Activated CD4-positive, alpha-beta T cell treated with anti-CD3 and anti-CD28 coated beads, Interleukin-2, amount 10 ng/mL, durations not matched to agents 24 days and 14 days (primary cell): ENCODE measurements at regions not wholly inside any gene's neighbourhood (a gene's known extent, or its start where the extent isn't known, plus 50 kb on each side); places are given as distances from the start of the nearest gene placed in this dataset.
"Not testable (repeated sequence)": the region's sequence is repeated elsewhere in the genome, so short reads cannot be mapped to it uniquely, and the experiment has no call there.

Experiments
- DNase-seq: peaks from one replicate; pipeline ENCODE4 v3.0.0; 2022
- H3K27ac Mint-ChIP-seq: one replicate; pipeline ENCODE4 v1.8.0; 2022; ENCODE audit warnings: mild to moderate bottlenecking, mixed read lengths
- H3K27me3 Mint-ChIP-seq: one replicate; pipeline ENCODE4 v1.8.0; 2022; ENCODE audit warnings: mixed read lengths
- H3K36me3 Mint-ChIP-seq: one replicate; pipeline ENCODE4 v1.8.0; 2022; ENCODE audit warnings: low read depth, mild to moderate bottlenecking, mixed read lengths
- H3K4me1 Mint-ChIP-seq: one replicate; pipeline ENCODE4 v1.8.0; 2021; ENCODE audit warnings: mixed read lengths
- H3K4me3 Mint-ChIP-seq: one replicate; pipeline ENCODE4 v1.8.0; 2022; ENCODE audit warnings: mild to moderate bottlenecking, moderate library complexity, mixed read lengths
- H3K9me3 Mint-ChIP-seq: one replicate; pipeline ENCODE4 v1.8.0; 2021; ENCODE audit warnings: mixed read lengths
- intact Hi-C: fragments of 100-400 bp; cut with micrococcal nuclease; formaldehyde crosslinking; loops from one replicate; pipeline ENCODE4 v1.15.1; 2023

DNA sequence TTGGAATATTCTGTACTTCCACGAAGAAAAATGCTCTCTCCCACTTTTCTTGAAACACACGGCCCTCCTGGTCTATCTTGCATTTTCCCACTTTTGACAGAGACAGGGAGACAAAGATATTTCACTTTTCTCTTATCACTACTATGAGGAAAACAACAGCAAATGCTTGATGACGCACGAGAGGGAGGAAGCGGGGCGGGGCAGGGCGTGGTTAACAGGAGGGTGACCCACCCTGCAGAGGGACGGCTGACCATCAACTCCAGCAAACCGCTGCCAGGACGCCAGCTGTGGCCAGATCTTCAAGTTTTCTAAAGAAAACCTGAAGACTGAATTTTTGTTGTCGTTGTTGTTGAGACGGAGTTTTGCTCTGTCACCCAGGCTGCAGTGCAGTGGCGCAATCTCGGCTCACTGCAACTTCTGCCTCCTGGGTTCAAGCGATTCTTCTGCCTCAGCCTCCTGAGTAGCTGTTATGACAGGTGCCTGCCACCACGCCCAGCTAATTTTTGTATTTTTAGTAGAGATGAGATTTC lies 63.8 kb downstream of the NSUN5 start:
- H3K4me3 Mint-ChIP-seq, H3K4me1 Mint-ChIP-seq, intact Hi-C loops, H3K9me3 Mint-ChIP-seq, DNase-seq, H3K27me3 Mint-ChIP-seq, H3K36me3 Mint-ChIP-seq, H3K27ac Mint-ChIP-seq: not testable (repeated sequence)

DNA sequence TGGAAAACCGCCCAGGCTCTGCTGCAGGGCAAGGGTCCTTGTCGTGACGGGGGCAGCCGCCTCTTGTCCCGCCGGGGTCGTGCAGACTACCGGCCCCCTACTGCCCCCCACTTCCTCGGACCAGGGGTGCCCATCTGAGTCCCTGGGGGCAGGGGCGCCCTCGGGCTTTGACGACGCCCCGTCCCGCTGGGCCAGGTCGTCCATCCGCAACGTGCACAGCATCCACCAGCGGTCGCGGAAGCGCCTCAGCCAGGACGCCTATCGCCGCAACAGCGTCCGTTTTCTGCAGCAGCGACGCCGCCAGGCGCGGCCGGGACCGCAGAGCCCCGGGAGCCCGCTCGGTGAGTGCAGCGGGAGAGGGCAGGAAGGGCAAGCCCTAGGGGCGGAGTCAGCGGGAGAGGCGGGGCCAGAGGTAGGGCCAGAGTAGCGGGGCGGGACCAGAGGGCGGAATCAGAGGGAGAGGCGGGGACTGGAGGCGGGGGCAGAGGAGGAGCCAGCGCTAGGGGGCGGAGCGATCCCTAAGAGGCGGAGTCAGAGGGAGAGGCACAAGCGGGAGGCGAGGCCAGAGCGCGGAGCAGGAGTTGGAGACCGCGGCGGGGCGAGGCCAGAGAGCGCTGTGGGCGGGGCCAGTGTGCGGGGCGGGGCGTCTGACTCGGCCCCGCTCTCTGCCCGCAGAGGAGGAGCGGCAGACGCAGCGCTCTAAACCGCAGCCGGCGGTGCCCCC lies 73.5 kb downstream of the NSUN5 start:
- H3K27ac Mint-ChIP-seq, H3K9me3 Mint-ChIP-seq, H3K27me3 Mint-ChIP-seq, H3K4me1 Mint-ChIP-seq, H3K4me3 Mint-ChIP-seq, H3K36me3 Mint-ChIP-seq, intact Hi-C loops: not testable (repeated sequence)
- peak; percentile 98 for DNase-seq

DNA sequence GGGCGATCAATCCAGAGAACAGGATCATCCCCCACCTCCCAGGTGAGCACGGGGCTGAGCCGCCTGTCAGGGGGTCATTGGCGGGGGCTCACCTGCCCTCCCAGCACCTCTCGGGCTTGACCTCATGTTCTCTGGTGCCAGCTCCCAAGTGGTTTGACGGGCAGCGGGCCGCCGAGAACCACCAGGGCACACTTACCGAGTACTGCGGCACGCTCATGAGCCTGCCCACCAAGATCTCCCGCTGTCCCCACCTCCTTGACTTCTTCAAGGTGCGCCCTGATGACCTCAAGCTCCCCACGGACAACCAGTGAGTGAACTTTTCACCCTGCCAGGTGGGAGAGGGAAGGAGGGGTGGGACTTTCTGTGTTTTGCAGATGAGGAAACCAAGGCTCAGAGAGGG lies 82.9 kb downstream of the NSUN5 start:
- H3K36me3 Mint-ChIP-seq, H3K4me3 Mint-ChIP-seq, H3K27ac Mint-ChIP-seq, intact Hi-C loops, H3K27me3 Mint-ChIP-seq, H3K9me3 Mint-ChIP-seq, H3K4me1 Mint-ChIP-seq: not testable (repeated sequence)
- peak; percentile 35 for DNase-seq

DNA sequence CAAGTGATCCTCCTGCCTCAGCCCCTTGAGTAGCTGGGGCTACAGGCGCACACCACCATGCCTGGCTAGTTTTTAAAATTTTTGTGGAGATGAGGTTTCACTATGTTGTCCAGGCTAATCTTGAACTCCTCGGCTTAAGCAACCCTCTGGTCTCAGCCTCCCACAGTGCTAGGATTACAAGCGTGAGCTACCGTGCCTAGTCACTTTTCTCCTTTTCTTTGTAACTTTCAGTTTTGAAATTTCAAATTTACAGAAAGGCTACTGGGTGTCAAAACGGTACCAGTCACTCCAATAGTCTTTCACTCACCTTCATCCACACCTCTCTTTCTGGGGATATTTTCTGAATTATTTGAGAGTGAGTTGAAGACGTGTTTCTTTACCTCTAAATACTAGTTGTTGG lies 86.9 kb downstream of the NSUN5 start:
- DNase-seq, H3K4me1 Mint-ChIP-seq, H3K27me3 Mint-ChIP-seq, H3K27ac Mint-ChIP-seq, H3K36me3 Mint-ChIP-seq, H3K4me3 Mint-ChIP-seq, H3K9me3 Mint-ChIP-seq, intact Hi-C loops: not testable (repeated sequence)

DNA sequence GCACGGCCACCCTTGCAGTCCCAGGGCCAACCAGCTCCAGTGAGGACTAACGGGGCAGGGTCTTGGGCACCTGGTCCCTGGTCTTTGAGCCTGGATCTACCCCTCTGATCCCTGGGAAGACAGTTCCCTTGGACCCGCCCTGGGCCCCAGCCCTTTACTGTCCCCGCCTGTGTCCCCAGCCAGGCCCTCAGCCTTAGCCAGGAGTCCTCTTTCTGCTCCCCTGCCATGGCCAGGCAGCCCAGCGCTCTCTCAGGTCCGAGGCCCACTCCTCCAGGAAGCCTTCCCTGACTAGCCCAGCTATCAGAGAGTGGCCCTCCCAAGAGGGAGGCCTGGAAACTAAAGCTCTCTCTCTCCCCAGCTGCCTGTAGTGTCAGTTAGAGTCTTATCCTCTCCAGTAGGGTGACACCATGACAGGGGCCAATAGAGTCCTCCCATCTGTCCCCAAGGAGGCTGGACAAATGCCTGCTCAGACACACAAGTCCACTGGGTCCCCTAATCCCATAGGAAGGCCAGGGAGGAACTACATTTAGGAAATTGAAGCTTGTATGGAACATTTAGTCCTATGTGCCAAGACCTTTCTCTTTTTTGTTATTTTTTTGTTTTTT lies 87.8 kb downstream of the NSUN5 start:
- intact Hi-C loops, H3K9me3 Mint-ChIP-seq, DNase-seq, H3K36me3 Mint-ChIP-seq, H3K4me1 Mint-ChIP-seq, H3K27me3 Mint-ChIP-seq, H3K4me3 Mint-ChIP-seq, H3K27ac Mint-ChIP-seq: not testable (repeated sequence)

DNA sequence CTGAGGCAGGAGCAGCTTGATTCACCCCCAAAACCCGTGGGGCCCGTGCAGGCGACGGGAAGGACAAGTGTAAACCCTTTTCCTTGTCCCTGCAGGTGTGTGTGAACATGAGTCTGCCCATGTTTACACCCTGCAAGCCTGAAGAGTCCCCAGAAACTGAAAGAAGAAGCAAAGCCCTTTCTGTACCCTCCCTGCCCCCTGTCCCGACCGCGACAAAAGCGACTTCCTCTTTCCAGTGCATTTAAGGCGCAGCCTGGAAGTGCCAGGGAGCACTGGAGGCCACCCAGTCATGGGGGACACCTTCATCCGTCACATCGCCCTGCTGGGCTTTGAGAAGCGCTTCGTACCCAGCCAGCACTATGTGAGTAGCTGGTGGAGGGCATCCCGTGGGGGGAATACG lies 88.3 kb downstream of the NSUN5 start:
- intact Hi-C loops, H3K27ac Mint-ChIP-seq, H3K9me3 Mint-ChIP-seq, H3K4me1 Mint-ChIP-seq, DNase-seq, H3K36me3 Mint-ChIP-seq, H3K4me3 Mint-ChIP-seq, H3K27me3 Mint-ChIP-seq: not testable (repeated sequence)

DNA sequence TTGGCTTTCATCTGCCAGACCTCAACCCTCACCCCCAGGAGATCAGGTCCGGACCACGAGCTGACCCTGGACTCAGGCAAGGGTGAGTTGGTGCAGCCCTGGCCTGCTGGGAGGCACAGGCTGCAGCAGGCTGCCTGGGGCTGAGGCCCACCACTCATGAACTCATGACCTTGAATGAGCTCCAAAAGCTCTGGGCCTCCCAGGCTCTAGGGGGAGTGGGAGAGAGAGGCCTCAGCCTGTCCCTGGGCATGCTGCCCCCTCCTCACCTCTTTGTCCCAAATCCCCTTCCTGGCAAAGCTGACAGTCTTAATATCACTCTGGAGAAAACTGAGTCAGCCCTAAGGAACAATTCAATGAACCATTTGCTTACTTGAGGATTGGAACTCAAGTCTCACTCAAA lies 89.8 kb downstream of the NSUN5 start:
- intact Hi-C loops, result not testable (repeated sequence)

DNA sequence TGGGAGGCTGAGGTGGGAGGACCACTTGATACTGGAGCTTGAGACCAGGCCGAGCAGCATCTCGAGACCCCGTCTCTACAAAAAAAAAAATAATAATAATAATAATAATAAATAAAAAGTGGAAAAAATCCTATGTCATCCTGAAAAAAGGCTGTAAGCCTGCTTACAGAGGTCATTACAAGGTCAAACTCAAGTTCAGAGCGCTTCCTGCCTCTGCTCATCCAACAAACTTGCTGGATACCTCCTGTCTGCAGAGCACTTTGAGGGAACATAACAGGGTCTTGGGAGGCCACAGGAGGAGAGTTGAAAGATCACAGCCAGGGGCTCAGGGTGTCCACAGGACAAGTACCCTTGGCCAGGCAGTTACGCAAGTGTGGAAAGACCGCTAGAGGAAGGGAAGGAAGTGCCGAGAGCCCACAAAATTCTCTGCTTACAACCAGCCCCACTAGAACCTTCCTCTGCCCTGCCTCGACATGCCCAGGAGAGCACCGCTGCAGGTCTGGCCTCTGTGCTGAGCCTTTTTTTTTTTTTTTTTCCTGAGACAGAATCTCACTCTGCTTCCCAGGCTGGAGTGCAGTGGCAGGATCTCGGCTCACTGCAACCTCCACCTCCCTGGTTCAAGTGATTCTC lies 92.5 kb downstream of the NSUN5 start:
- DNase-seq, H3K4me3 Mint-ChIP-seq, H3K9me3 Mint-ChIP-seq, H3K4me1 Mint-ChIP-seq, H3K27ac Mint-ChIP-seq, intact Hi-C loops, H3K27me3 Mint-ChIP-seq, H3K36me3 Mint-ChIP-seq: not testable (repeated sequence)

More for the DNA sequence above, 89.8 kb downstream of the NSUN5 start:
- H3K27me3 Mint-ChIP-seq, H3K36me3 Mint-ChIP-seq, H3K27ac Mint-ChIP-seq, H3K9me3 Mint-ChIP-seq, DNase-seq, H3K4me3 Mint-ChIP-seq, H3K4me1 Mint-ChIP-seq: not testable (repeated sequence)

DNA sequence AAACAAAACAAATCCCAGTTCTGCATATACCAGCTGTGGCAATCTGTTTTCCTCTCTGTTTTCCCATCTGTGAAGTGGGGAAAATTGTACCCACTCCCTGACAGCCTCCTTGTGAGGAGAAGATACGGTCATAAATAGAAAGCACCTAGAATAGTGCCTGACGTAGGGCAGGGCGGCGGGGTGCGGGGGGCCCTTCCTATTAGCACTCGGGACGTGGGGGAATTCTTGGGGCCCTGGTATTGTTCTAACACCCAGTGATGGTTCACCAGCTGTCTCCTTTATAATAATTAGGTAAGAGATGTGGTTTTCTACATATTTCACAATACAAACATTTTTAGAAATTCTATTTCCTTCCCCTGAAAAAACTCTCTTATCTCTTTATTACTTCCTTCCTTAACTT lies 93.4 kb downstream of the NSUN5 start:
- intact Hi-C loops, H3K4me1 Mint-ChIP-seq, H3K9me3 Mint-ChIP-seq, H3K27ac Mint-ChIP-seq, H3K27me3 Mint-ChIP-seq, H3K4me3 Mint-ChIP-seq, H3K36me3 Mint-ChIP-seq, DNase-seq: not testable (repeated sequence)

DNA sequence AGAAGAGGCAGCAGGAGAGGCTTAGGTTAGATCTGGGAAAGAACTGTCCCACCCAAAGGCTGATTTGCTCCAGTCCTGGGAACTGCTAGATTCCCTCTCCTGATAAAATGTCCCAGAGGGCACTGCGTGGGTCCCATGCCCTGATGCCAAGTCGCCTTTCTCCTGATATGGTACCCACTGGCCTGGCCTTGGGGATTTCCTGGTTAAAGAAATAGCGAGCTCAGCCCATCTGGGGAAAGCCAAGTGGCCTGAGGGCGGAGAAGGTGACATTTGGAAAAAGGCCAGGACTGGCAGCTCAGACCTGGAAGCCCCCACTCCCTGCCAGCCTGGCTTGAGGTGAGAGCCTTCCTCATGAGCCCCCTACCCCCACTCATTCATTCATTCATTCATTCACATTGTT lies 94.2 kb downstream of the NSUN5 start:
- H3K27ac Mint-ChIP-seq, H3K36me3 Mint-ChIP-seq, H3K27me3 Mint-ChIP-seq, intact Hi-C loops, H3K4me3 Mint-ChIP-seq, H3K9me3 Mint-ChIP-seq, H3K4me1 Mint-ChIP-seq: not testable (repeated sequence)
- DNase-seq, result peak; percentile 54

DNA sequence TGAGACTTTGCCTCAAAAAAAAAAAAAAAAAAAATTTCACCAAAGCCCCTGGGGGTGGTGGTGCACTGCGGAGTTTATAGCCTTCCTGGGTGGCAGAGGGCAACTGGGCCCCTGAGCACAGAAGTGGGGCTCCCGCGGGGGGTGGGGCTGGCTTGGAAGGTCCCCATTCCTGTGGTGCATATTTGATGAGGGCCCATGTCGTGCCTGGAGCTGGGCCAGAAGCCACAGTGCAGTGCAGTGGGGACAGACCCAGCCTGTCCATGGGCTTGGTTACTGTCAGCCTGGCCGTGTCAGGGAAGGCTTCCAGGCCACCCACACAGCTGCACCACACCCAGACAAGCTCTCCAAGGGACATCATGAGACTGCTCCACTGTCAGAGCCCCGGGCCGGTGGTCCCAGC lies 95.5 kb downstream of the NSUN5 start:
- H3K36me3 Mint-ChIP-seq, H3K4me1 Mint-ChIP-seq, intact Hi-C loops, H3K9me3 Mint-ChIP-seq, H3K27me3 Mint-ChIP-seq, H3K27ac Mint-ChIP-seq, H3K4me3 Mint-ChIP-seq: not testable (repeated sequence)
- DNase-seq, result peak; percentile 29

DNA sequence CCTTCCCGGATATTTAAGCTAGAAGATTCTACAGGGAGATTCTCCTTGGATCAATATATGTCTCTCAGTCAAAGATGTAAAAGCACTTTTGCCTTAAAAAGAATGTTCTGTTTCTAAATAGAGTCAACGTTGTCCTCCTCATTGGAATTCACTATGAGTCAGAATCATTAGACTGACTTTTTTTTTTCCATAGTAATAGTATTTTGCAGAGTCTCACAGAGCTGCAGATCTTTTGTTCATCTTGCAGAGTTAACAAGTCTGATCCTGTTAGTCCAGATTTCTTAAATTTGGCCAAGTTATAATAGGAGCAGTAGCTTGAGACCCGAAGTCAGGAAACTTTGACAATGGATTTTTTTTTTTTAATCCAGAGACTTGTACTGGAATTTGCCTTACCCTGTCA lies 103.0 kb downstream of the NSUN5 start:
- H3K4me1 Mint-ChIP-seq, H3K27me3 Mint-ChIP-seq, H3K9me3 Mint-ChIP-seq, H3K4me3 Mint-ChIP-seq, intact Hi-C loops, DNase-seq, H3K27ac Mint-ChIP-seq, H3K36me3 Mint-ChIP-seq: not testable (repeated sequence)

DNA sequence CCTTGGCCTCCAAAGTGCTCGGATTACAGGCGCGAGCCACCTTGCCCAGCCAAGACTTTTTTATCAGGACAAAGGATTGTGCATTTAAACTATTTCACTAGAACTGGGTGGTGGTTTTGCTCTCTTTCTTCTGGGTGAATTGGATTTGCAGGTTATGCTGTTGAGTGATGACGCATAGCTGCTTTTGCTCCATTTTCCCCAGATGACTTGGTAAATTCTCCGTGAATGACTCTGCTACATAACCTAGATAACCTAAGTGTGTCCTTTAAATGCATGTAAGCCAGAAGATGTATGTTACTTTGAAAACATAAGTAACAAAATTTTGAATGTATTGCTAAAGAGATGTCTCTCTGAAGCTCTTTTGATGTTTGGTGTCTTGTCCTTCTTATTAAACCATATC lies 103.7 kb downstream of the NSUN5 start:
- H3K4me3 Mint-ChIP-seq, H3K27me3 Mint-ChIP-seq, H3K36me3 Mint-ChIP-seq, H3K4me1 Mint-ChIP-seq, H3K27ac Mint-ChIP-seq, H3K9me3 Mint-ChIP-seq, intact Hi-C loops, DNase-seq: not testable (repeated sequence)

DNA sequence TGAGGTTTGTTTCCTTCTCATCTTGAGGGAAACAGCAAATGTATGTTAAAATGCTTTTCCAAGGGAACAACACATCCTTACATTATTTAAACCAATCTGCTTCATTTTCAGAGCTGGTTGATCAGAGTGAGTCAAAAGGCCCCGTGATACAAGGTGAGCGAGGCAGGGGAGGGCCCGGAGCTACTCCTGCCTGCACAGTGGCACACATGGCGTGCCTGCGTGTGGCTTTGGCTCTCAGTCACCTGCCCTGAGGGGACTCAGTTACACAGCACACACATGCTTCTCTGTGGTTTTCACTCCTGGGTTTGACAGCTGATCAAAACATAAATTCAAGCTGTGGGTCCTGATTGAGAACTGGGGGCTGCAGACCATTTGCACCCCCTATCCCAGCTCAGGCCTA lies 105.3 kb downstream of the NSUN5 start:
- H3K4me3 Mint-ChIP-seq, H3K9me3 Mint-ChIP-seq, H3K4me1 Mint-ChIP-seq, H3K27me3 Mint-ChIP-seq, H3K27ac Mint-ChIP-seq, H3K36me3 Mint-ChIP-seq, intact Hi-C loops: not testable (repeated sequence)
- peak; percentile 54 for DNase-seq

DNA sequence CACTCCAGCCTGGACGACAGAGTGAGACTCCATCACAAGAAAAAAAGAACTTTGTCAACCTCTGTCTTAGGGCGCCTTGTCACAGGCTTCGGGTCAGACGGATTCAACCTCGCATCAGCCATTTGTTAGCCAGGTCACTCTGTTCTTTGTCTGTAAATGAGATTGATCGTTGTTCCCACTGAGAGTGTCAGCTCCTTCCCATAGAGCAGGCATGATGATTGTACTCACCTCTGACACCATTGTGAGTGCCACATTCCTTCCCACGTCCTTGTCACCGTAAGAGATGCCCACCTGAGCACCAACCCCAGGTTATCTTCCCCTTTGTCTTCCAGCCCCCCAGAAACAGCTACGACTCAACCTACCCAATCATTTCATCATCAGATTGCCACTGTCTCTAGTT lies 107.4 kb downstream of the NSUN5 start:
- H3K9me3 Mint-ChIP-seq, H3K27ac Mint-ChIP-seq, H3K4me1 Mint-ChIP-seq, intact Hi-C loops, H3K36me3 Mint-ChIP-seq, H3K4me3 Mint-ChIP-seq, H3K27me3 Mint-ChIP-seq: not testable (repeated sequence)
- peak; percentile 43 for DNase-seq
